ENCODE measurements at regions not wholly inside any gene's neighbourhood (a gene's known extent, or its start where the extent isn't known, plus 50 kb on each side); places are given as distances from the start of the nearest gene placed in this dataset.

DNA sequence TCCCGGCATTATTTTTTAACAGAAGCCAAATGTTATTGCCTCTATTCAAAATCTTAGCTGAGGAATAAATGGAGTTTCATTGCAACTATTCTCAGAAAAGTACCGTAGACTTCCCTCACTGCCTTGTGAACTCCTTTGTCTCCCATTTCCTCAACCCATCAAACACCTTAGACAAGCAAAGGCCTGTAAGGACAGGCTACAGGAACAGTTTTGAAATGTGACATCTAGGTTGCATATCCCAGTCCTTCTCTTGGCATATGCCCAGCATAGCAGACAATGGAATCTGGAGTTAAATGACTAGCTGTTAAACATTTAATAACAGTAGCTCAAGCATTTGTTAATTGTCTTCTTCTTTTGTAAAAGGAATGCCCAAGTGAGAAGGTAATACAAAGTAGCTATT is 1371.7 kb downstream of the STIM2 start:
- H3K9me3 ChIP-seq, result no peaks in the 10 kb centered on the region
- H3K27ac ChIP-seq, result no peak overlapping the region
- H3K27me3 ChIP-seq, result no peaks in the 10 kb centered on the region
- H3K36me3 ChIP-seq, result no peaks in the 10 kb centered on the region
- H3K4me3 ChIP-seq, result no peak overlapping the region
- DNase-seq, result no peak
- H3K4me1 ChIP-seq, result no peaks in the 10 kb centered on the region
- TF ChIP-seq POLR2A (IDR thresholded peaks at IDR 0.05), result no peak
- TF ChIP-seq, protein P1, sequence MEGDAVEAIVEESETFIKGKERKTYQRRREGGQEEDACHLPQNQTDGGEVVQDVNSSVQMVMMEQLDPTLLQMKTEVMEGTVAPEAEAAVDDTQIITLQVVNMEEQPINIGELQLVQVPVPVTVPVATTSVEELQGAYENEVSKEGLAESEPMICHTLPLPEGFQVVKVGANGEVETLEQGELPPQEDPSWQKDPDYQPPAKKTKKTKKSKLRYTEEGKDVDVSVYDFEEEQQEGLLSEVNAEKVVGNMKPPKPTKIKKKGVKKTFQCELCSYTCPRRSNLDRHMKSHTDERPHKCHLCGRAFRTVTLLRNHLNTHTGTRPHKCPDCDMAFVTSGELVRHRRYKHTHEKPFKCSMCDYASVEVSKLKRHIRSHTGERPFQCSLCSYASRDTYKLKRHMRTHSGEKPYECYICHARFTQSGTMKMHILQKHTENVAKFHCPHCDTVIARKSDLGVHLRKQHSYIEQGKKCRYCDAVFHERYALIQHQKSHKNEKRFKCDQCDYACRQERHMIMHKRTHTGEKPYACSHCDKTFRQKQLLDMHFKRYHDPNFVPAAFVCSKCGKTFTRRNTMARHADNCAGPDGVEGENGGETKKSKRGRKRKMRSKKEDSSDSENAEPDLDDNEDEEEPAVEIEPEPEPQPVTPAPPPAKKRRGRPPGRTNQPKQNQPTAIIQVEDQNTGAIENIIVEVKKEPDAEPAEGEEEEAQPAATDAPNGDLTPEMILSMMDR (IDR thresholded peaks at IDR 0.05), result no peak

DNA sequence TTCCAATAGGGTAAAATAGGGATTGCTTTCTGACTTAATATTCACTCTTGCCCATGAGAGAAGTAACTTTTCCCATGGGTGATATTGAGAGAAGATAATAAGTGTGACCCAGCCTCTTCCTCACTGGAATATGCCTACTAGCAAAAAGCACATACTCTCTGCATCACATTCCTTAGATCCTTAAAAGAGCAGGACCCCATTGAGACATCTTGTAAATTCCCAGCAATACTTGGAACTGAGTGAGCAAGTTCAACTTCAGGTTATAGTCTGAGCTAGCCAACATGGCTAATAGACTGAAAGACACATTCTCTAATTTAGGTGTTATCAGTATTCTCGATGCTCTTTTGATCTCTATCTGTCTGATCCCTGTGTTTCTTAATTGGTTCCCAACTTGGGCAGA is 1372.3 kb downstream of the STIM2 start:
- Histone ChIP-seq H3K27me3 (no peaks in the 10 kb centered on the region), H3K9me3 (no peaks in the 10 kb centered on the region), H3K36me3 (no peaks in the 10 kb centered on the region), H3K27ac (no peak overlapping the region), H3K4me3 (no peak overlapping the region), H3K4me1 (no peaks in the 10 kb centered on the region)
- no peak for DNase-seq
- TF ChIP-seq POLR2A (IDR thresholded peaks at IDR 0.05), result no peak
- TF ChIP-seq, protein P1 (IDR thresholded peaks at IDR 0.05), result no peak

DNA sequence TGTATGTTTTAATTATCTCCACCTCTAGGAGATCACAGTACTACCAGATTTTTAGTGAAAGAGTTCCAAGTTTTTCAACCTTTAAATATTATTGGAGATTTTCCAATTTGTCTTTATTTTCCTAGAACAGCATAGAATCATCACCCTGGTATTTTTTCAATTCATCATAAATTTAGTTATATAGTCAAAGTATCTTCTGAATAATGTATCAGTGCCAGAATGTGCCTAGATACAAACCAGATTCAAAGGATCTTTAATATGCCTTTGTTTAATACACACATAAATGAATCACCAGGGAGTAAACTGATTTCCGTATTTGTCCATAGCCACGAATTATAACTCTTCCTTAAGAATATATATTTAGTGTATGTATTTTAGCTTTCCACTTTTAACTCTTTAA is 1373.1 kb downstream of the STIM2 start:
- H3K9me3 ChIP-seq, result no peaks in the 10 kb centered on the region
- H3K4me1 ChIP-seq, result no peaks in the 10 kb centered on the region
- no peak overlapping the region for H3K27ac ChIP-seq
- H3K27me3 ChIP-seq, result no peaks in the 10 kb centered on the region
- DNase-seq, result no peak
- H3K36me3 ChIP-seq, result no peaks in the 10 kb centered on the region
- TF ChIP-seq, protein P1 (IDR thresholded peaks at IDR 0.05), result no peak
- TF ChIP-seq POLR2A (IDR thresholded peaks at IDR 0.05), result no peak
- H3K4me3 ChIP-seq, result no peak overlapping the region

DNA sequence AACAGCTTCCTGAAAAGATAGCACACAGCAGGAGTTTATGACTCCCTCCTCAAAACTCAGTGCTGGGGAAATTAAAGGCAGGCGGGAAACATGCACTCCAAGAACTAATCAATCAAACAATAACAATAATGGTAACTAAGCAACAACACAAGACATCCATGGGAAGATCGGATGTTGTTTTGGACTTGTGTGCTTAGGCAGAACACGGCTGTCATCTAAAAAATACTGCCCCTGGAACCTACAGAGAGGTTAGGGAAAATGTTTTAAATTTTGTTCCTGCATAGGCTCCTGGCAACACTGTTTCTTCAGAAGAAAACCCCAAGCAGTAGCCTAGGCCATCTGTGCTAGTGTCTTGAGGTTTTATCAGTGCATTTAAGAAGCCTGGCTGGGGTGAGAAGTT is 1378.2 kb downstream of the STIM2 start:
- Histone ChIP-seq H3K9me3 (no peaks in the 10 kb centered on the region), H3K4me3 (no peak overlapping the region), H3K27me3 (no peaks in the 10 kb centered on the region), H3K4me1 (no peaks in the 10 kb centered on the region), H3K36me3 (no peaks in the 10 kb centered on the region), H3K27ac (no peak overlapping the region)
- TF ChIP-seq POLR2A (IDR thresholded peaks at IDR 0.05), result no peak
- TF ChIP-seq, protein P1 (IDR thresholded peaks at IDR 0.05), result no peak
- DNase-seq, result no peak

DNA sequence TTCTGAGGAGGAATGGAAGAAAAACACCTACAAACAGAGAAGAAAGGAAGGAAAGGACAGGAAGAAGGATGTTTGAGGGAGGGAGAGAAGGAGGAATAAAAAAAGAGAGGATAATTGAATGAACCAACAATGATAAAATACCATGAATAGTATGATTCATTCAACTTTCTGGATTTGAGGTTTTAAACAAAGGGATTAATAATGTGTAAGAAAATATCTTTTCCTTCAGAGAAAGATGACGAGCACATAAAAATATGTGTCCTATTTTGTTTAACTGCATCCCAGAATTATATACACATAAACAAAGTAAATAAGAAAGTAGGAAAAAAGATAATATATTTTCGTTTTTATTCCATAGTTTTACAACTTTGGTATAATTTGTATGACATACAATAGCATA is 1380.4 kb downstream of the STIM2 start:
- Histone ChIP-seq H3K4me3 (no peak overlapping the region), H3K27me3 (no peaks in the 10 kb centered on the region), H3K4me1 (no peaks in the 10 kb centered on the region), H3K9me3 (no peaks in the 10 kb centered on the region), H3K27ac (no peak overlapping the region), H3K36me3 (no peaks in the 10 kb centered on the region)
- no peak for TF ChIP-seq POLR2A (IDR thresholded peaks at IDR 0.05)
- TF ChIP-seq, protein P1 (IDR thresholded peaks at IDR 0.05), result no peak
- no peak for DNase-seq

DNA sequence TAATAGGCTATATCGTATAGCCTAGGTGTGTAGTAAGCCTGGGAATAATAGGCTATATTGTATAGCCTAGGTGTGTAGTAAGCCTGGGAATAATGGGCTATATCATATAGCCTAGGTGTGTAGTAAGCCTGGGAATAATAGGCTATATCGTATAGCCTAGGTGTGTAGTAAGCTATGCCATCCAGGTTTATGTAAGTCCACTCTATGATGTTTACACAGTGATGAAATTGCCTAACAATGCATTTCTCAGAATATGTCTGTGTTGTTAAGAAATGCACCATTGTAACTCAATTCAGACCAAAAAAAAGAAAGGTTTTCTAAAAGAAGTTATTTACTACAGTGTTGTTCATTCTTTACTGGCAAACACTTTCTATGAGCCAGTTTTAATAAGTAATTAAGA is 1387.2 kb downstream of the STIM2 start:
- H3K36me3 ChIP-seq, result no peaks in the 10 kb centered on the region
- no peaks in the 10 kb centered on the region for H3K27me3 ChIP-seq
- no peak overlapping the region for H3K4me3 ChIP-seq
- no peaks in the 10 kb centered on the region for H3K9me3 ChIP-seq
- H3K4me1 ChIP-seq, result no peaks in the 10 kb centered on the region
- no peak for DNase-seq
- H3K27ac ChIP-seq, result no peak overlapping the region
- no peak for TF ChIP-seq POLR2A (IDR thresholded peaks at IDR 0.05)
- TF ChIP-seq, protein P1 (IDR thresholded peaks at IDR 0.05), result no peak
